H9 (cell line): ENCODE measurements at regions not wholly inside any gene's neighbourhood (a gene's known extent, or its start where the extent isn't known, plus 50 kb on each side); places are given as distances from the start of the nearest gene placed in this dataset.

ENCODE experiments used
- DNase-seq: peaks from one replicate; pipeline ENCODE4 v3.0.0-alpha.2; 2017
- H2AFZ ChIP-seq: one replicate; pipeline ENCODE4 v1.6.1; 2013; ENCODE audit warnings: mild to moderate bottlenecking, low read length, control low read depth, moderate library complexity
- H2AK5ac ChIP-seq: 2 replicates; pipeline ENCODE4 v1.6.1; 2013; ENCODE audit warnings: low read length, control low read depth, mixed read lengths; ENCODE audit not compliant: insufficient read length
- H2BK120ac ChIP-seq: one replicate; pipeline ENCODE4 v1.6.1; 2013; ENCODE audit warnings: low read depth, mild to moderate bottlenecking, low read length, control low read depth, inconsistent platforms; ENCODE audit not compliant: poor library complexity, severe bottlenecking
- H2BK12ac ChIP-seq: 2 replicates; pipeline ENCODE4 v1.6.1; 2013; ENCODE audit warnings: low read length, control low read depth, mixed read lengths, low read depth; ENCODE audit not compliant: insufficient read length
- H2BK15ac ChIP-seq: 2 replicates; pipeline ENCODE4 v1.6.1; 2013; ENCODE audit warnings: low read depth, low read length, control low read depth
- H2BK20ac ChIP-seq: one replicate; pipeline ENCODE4 v1.6.1; 2013; ENCODE audit warnings: low read depth, mild to moderate bottlenecking, low read length, control low read depth, inconsistent platforms; ENCODE audit not compliant: poor library complexity, severe bottlenecking
- H2BK5ac ChIP-seq: 2 replicates; pipeline ENCODE4 v1.6.1; 2013; ENCODE audit warnings: low read length, control low read depth, mixed read lengths; ENCODE audit not compliant: insufficient read length
- H3K14ac ChIP-seq: 2 replicates; pipeline ENCODE4 v1.6.1; 2013; ENCODE audit warnings: low read length, control low read depth; ENCODE audit not compliant: insufficient read depth
- H3K18ac ChIP-seq: 2 replicates; pipeline ENCODE4 v1.6.1; 2013; ENCODE audit warnings: low read depth, mild to moderate bottlenecking, mixed read lengths, low read length, control low read depth; ENCODE audit not compliant: insufficient read length
- H3K23ac ChIP-seq: 2 replicates; pipeline ENCODE4 v1.6.1; 2013; ENCODE audit warnings: low read length, control low read depth, mixed read lengths, low read depth; ENCODE audit not compliant: insufficient read length
- H3K23me2 ChIP-seq: 2 replicates; pipeline ENCODE4 v1.6.1; 2013; ENCODE audit warnings: low read depth, mild to moderate bottlenecking, mixed read lengths, low read length, control low read depth; ENCODE audit not compliant: insufficient read length, poor library complexity, severe bottlenecking
- H3K27ac ChIP-seq: 2 replicates; pipeline ENCODE4 v1.5.1; 2013; ENCODE audit warnings: low read length, control low read depth, mixed read lengths, low read depth; ENCODE audit not compliant: insufficient read length
- H3K27me3 ChIP-seq: 2 replicates; pipeline ENCODE4 v1.6.1; 2013; ENCODE audit warnings: low read length, control low read depth, inconsistent platforms; ENCODE audit not compliant: insufficient read depth
- H3K4ac ChIP-seq: 2 replicates; pipeline ENCODE4 v1.6.1; 2013; ENCODE audit warnings: low read depth, mild to moderate bottlenecking, control low read depth, inconsistent platforms, low read length, moderate library complexity
- H3K4me1 ChIP-seq: 2 replicates; pipeline ENCODE4 v1.6.1; 2013; ENCODE audit warnings: low read length, control low read depth, inconsistent platforms; ENCODE audit not compliant: insufficient read depth
- H3K4me2 ChIP-seq: 2 replicates; pipeline ENCODE4 v1.6.1; 2013; ENCODE audit warnings: low read length, control low read depth, mixed read lengths; ENCODE audit not compliant: insufficient read length, insufficient read depth
- H3K56ac ChIP-seq: 2 replicates; pipeline ENCODE4 v1.6.1; 2013; ENCODE audit warnings: low read depth, mild to moderate bottlenecking, mixed read lengths, low read length, control low read depth; ENCODE audit not compliant: insufficient read length
- H3K79me1 ChIP-seq: 2 replicates; pipeline ENCODE4 v1.6.1; 2013; ENCODE audit warnings: low read depth, mild to moderate bottlenecking, moderate library complexity, low read length, control low read depth, inconsistent platforms; ENCODE audit not compliant: insufficient read depth, poor library complexity, severe bottlenecking
- H3K79me2 ChIP-seq: 2 replicates; pipeline ENCODE4 v1.6.1; 2013; ENCODE audit warnings: low read length, control low read depth, inconsistent platforms; ENCODE audit not compliant: insufficient read depth
- H3K9ac ChIP-seq: 2 replicates; pipeline ENCODE4 v1.6.1; 2013; ENCODE audit warnings: low read length, control low read depth, mixed read lengths; ENCODE audit not compliant: insufficient read length; ENCODE audit errors: extremely low read depth
- H3K9me3 ChIP-seq: one replicate; pipeline ENCODE4 v1.6.1; 2013; ENCODE audit warnings: low read depth, low read length, inconsistent platforms; ENCODE audit not compliant: control insufficient read depth
- H3T11ph ChIP-seq: one replicate; pipeline ENCODE4 v1.6.1; 2013; ENCODE audit warnings: mild to moderate bottlenecking, low read length, control low read depth, inconsistent platforms
- H4K20me1 ChIP-seq: one replicate; pipeline ENCODE4 v1.6.1; 2013; ENCODE audit not compliant: control insufficient read depth, insufficient read length, insufficient read depth
- H4K5ac ChIP-seq: 2 replicates; pipeline ENCODE4 v1.6.1; 2013; ENCODE audit warnings: low read depth, mild to moderate bottlenecking, mixed read lengths, low read length, control low read depth; ENCODE audit not compliant: insufficient read length
- H4K8ac ChIP-seq: replicated peaks from 2 replicates; pipeline ENCODE4 v1.6.1; 2013; ENCODE audit warnings: low read length, control low read depth, mixed read lengths, low read depth; ENCODE audit not compliant: insufficient read length
- H4K91ac ChIP-seq: 2 replicates; pipeline ENCODE4 v1.6.1; 2013; ENCODE audit warnings: low read depth, mild to moderate bottlenecking, moderate library complexity, mixed read lengths, low read length, control low read depth; ENCODE audit not compliant: insufficient read length
- H3K27ac Mint-ChIP-seq, 3 experiments: 2 replicates in 2 of 3; 3 replicates in 1 of 3; pipeline ENCODE4 v1.8.0; 2020 to 2021; ENCODE audit warnings: mixed read lengths in 3 of 3, mild to moderate bottlenecking in 1 of 3, moderate library complexity in 1 of 3
- H3K27me3 Mint-ChIP-seq: 2 replicates; pipeline ENCODE4 v1.8.0; 2021; ENCODE audit warnings: low read depth, mild to moderate bottlenecking, moderate library complexity, mixed read lengths
- H3K36me3 Mint-ChIP-seq, 3 experiments: 2 replicates in 2 of 3; 3 replicates in 1 of 3; pipeline ENCODE4 v1.8.0; 2020 to 2021; ENCODE audit warnings: low read depth in 3 of 3, mixed read lengths in 3 of 3; ENCODE audit not compliant: insufficient read depth in 1 of 3
- H3K4me1 Mint-ChIP-seq, 2 experiments: 2 replicates each; pipeline ENCODE4 v1.8.0; 2020; ENCODE audit warnings: mixed read lengths in 2 of 2
- H3K4me3 Mint-ChIP-seq, 2 experiments: 2 replicates in 1 of 2; 3 replicates in 1 of 2; pipeline ENCODE4 v1.8.0; 2020 to 2021; ENCODE audit warnings: mild to moderate bottlenecking in 2 of 2, mixed read lengths in 2 of 2, moderate library complexity in 1 of 2
- H3K9me3 Mint-ChIP-seq, 2 experiments: 2 replicates in 1 of 2; 3 replicates in 1 of 2; pipeline ENCODE4 v1.8.0; 2020; ENCODE audit warnings: mild to moderate bottlenecking in 2 of 2, mixed read lengths in 2 of 2, moderate library complexity in 1 of 2
- WGBS: extraction: QIAGEN DNeasy Blood & Tissue Kit; methylation state at CpG from one replicate; pipeline ENCODE4 v1.1.7; 2013; ENCODE audit warnings: missing lambda C conversion rate, low lambda C conversion rate, mixed read lengths; ENCODE audit not compliant: insufficient read length; ENCODE audit errors: extremely low coverage; 5-methylcytosine and 5-hydroxymethylcytosine counted together
- TF ChIP-seq, protein P1 (sequence below): fragments of 200-600 bp; sonication (generic); conservative IDR thresholded peaks from 3 replicates; pipeline ENCODE4 v1.8.0; 2021; ENCODE audit warnings: antibody characterized with exemption, mild to moderate bottlenecking

DNA sequence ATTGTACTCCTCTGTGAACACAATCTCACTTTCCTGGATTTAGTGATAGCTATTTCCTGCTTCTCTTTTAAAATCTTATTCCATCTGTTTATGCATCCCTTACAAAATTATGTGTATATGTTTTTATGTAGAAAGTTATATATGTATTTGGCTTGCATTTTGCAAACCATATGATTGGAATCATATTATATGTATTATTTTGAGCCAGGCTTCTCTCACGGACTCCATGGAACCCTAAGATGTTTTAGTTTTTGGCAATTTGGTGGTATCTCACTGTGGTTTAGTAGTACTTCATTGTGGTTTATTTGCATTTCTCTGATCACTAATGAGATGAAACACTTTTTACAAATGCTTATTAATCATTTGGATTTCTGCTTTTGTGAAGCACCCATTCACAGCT lies 507.3 kb upstream of the KIRREL3 start:
- no peak overlapping the region for H3K18ac ChIP-seq
- TF ChIP-seq, protein P1, sequence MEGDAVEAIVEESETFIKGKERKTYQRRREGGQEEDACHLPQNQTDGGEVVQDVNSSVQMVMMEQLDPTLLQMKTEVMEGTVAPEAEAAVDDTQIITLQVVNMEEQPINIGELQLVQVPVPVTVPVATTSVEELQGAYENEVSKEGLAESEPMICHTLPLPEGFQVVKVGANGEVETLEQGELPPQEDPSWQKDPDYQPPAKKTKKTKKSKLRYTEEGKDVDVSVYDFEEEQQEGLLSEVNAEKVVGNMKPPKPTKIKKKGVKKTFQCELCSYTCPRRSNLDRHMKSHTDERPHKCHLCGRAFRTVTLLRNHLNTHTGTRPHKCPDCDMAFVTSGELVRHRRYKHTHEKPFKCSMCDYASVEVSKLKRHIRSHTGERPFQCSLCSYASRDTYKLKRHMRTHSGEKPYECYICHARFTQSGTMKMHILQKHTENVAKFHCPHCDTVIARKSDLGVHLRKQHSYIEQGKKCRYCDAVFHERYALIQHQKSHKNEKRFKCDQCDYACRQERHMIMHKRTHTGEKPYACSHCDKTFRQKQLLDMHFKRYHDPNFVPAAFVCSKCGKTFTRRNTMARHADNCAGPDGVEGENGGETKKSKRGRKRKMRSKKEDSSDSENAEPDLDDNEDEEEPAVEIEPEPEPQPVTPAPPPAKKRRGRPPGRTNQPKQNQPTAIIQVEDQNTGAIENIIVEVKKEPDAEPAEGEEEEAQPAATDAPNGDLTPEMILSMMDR, result no peak

More for the DNA sequence above, 507.3 kb upstream of the KIRREL3 start:
- WGBS, result no CpG with 5 or more reads among the region's 1 CpG
- Histone ChIP-seq H3K79me1 (no peaks in the 10 kb centered on the region), H2BK12ac (no peak overlapping the region), H3K27ac (no peak overlapping the region), H2BK120ac (no peak overlapping the region), H2BK20ac (no peak overlapping the region), H2AK5ac (no peak overlapping the region), H3K9me3 (no peaks in the 10 kb centered on the region), H4K20me1 (no peaks in the 10 kb centered on the region), H3K56ac (no peak overlapping the region), H3K9ac (no peak overlapping the region), H3K4me2 (no peak overlapping the region), H4K8ac (no peak overlapping the region), H3K79me2 (no peaks in the 10 kb centered on the region), H3K23me2 (no peaks in the 10 kb centered on the region), H3K27me3 (no peaks in the 10 kb centered on the region), H3K23ac (no peak overlapping the region), H3K14ac (no peak overlapping the region), H2AFZ (no peak overlapping the region), H3K4ac (no peak overlapping the region), H3K4me1 (no peaks in the 10 kb centered on the region), H4K91ac (no peak overlapping the region), H3T11ph (no peak overlapping the region), H2BK15ac (no peak overlapping the region), H4K5ac (no peak overlapping the region), H2BK5ac (no peak overlapping the region)
- no peaks in the 10 kb centered on the region for H3K36me3 Mint-ChIP-seq
- no peak for DNase-seq
- no peaks in the 10 kb centered on the region for H3K27me3 Mint-ChIP-seq
- H3K4me1 Mint-ChIP-seq, result no peaks in the 10 kb centered on the region
- H3K9me3 Mint-ChIP-seq, result 0 out of 5 replicates have a peak, but pooled peaks cover 0 to 3% of the 10 kb centered on the region in 2 experiments
- H3K4me3 Mint-ChIP-seq, result no peak overlapping the region
- H3K27ac Mint-ChIP-seq, result no peak overlapping the region
